Activated CD4-positive, alpha-beta T cell treated with anti-CD3 and anti-CD28 coated beads, Interleukin-2, amount 50 U/mL, for 24 hours (primary cell): ENCODE measurements at regions not wholly inside any gene's neighbourhood (a gene's known extent, or its start where the extent isn't known, plus 50 kb on each side); places are given as distances from the start of the nearest gene placed in this dataset.

Experiments
- DNase-seq, 2 donors: peaks; one replicate each; pipeline ENCODE4 v3.0.0-alpha.2; 2020; ENCODE audit warnings: low read depth in 1 of 2, low spot score in 1 of 2

DNA sequence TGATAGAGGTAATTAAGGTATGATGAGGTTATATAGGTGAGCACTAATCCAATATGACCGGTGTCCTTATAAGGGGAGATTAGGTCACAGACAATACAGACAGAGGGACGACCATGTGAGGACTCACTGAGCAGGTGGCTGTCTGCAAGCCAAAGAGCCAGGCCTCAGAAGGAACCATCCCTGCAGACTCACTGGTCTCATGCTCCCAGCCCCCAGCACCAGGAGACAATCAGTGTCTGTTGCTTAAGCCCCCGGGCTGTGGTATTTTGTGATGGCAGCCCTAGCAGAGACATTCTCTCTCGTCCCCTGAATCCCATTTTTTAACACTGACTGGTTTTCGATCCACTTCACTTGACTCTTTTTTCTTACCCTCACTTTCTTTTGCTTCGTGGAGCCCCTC lies 51.9 kb upstream of the PABPC3 start:
- DNase-seq = no peak
